ENCODE measurements at regions not wholly inside any gene's neighbourhood (a gene's known extent, or its start where the extent isn't known, plus 50 kb on each side); places are given as distances from the start of the nearest gene placed in this dataset.
"Not testable (repeated sequence)": the region's sequence is repeated elsewhere in the genome, so short reads cannot be mapped to it uniquely, and the experiment has no call there.

DNA sequence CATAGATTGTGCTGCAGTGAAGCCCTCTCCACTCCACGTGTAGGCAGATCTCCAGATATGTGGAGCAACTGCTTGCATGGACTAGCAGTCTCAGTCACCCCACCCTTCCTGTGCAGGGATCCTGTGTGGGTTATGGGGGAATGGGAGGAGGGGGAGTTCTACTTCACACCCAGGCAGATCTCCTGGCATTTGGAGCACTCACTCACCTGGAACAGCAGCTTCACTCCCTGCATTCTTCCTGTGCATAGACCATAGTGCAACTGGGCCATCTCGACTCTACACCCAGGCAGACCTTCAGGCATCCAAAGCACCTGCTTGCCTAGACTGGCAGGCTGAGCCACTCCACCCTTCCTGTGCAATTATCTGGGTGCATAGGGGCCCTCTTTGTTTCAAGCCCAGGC, 96.0 kb upstream of the PCED1B start:
- Mint-ChIP-seq H3K9me3 (peaks cover 8% of the 10 kb centered on the region), H3K4me1 (ENCODE audit: low read depth) (peaks cover 70% of the 10 kb centered on the region), H3K27ac (peak overlapping the region; percentile 68), H3K4me3 (no peak overlapping the region), H3K27me3 (ENCODE audit: insufficient read depth) (peaks cover 4% of the 10 kb centered on the region; the same call in 1 of the 2 replicates), H3K36me3 (ENCODE audit: low read depth) (peaks cover 12% of the 10 kb centered on the region)
- no peak for DNase-seq
- TF ChIP-seq, protein P1, sequence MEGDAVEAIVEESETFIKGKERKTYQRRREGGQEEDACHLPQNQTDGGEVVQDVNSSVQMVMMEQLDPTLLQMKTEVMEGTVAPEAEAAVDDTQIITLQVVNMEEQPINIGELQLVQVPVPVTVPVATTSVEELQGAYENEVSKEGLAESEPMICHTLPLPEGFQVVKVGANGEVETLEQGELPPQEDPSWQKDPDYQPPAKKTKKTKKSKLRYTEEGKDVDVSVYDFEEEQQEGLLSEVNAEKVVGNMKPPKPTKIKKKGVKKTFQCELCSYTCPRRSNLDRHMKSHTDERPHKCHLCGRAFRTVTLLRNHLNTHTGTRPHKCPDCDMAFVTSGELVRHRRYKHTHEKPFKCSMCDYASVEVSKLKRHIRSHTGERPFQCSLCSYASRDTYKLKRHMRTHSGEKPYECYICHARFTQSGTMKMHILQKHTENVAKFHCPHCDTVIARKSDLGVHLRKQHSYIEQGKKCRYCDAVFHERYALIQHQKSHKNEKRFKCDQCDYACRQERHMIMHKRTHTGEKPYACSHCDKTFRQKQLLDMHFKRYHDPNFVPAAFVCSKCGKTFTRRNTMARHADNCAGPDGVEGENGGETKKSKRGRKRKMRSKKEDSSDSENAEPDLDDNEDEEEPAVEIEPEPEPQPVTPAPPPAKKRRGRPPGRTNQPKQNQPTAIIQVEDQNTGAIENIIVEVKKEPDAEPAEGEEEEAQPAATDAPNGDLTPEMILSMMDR (IDR thresholded peaks at IDR 0.05) = no peak

DNA sequence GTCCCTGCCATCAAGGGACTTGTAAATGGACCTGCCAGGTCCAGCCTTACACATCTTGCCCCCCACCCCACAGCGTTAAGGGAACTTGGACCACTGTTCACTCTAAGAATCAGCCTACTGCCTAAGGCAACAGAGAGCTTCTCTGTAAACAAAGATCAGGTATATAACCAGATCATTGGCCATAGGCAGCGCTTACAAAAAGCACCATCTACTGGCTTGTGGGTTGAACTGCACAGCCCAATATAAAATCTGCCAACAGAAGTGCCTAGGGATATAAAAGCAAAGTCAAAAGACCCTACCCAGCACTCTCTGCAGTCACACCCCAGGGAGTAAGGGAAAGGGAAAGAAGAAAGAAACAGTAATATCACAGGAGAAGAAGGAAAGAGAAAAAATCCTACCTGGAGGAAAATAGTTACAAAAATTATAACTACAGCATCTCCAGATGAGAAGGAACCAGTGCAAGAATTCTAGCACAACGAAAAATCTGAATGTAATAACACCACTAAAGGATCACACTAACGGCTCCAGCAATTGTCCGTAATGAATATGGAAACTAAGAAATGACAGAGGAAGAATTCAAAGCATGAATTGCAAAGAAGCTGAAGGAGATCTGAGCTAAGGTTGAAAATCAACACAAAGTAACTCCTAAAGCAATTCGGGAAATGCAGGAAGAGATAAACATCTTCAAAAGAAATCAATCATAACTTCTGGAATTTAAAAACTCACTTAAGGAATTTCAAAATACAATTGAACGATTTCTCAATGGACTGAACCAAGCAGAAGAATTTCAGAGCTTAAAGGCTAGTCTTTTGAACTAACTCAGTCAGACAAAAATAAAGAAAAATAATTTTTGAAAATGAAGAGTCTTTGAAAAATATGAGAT, 95.2 kb upstream of the PCED1B start:
- TF ChIP-seq, protein P1 (IDR thresholded peaks at IDR 0.05) = peak; percentile 91
- H3K27ac Mint-ChIP-seq = peak overlapping the region; percentile 68
- peak; percentile 71 for DNase-seq
- H3K27me3 Mint-ChIP-seq (ENCODE audit: insufficient read depth) = peaks cover 2% of the 10 kb centered on the region; the same call in 1 of the 2 replicates
- peaks cover 70% of the 10 kb centered on the region for H3K4me1 Mint-ChIP-seq (ENCODE audit: low read depth)
- H3K36me3 Mint-ChIP-seq (ENCODE audit: low read depth) = peaks cover 15% of the 10 kb centered on the region
- H3K4me3 Mint-ChIP-seq = peak overlapping the region; percentile 57
- H3K9me3 Mint-ChIP-seq = peaks cover 11% of the 10 kb centered on the region

GRCh38 chr12:46985816-46986215, 93.6 kb upstream of the PCED1B start:
- DNase-seq = no peak
- no peak overlapping the region for H3K4me3 Mint-ChIP-seq
- H3K4me1 Mint-ChIP-seq (ENCODE audit: low read depth) = peaks cover 80% of the 10 kb centered on the region
- TF ChIP-seq, protein P1 (IDR thresholded peaks at IDR 0.05) = no peak
- peaks cover 2% of the 10 kb centered on the region; the same call in 1 of the 2 replicates for H3K27me3 Mint-ChIP-seq (ENCODE audit: insufficient read depth)
- H3K27ac Mint-ChIP-seq = no peak overlapping the region
- H3K9me3 Mint-ChIP-seq = peaks cover 25% of the 10 kb centered on the region
- peaks cover 31% of the 10 kb centered on the region for H3K36me3 Mint-ChIP-seq (ENCODE audit: low read depth)

DNA sequence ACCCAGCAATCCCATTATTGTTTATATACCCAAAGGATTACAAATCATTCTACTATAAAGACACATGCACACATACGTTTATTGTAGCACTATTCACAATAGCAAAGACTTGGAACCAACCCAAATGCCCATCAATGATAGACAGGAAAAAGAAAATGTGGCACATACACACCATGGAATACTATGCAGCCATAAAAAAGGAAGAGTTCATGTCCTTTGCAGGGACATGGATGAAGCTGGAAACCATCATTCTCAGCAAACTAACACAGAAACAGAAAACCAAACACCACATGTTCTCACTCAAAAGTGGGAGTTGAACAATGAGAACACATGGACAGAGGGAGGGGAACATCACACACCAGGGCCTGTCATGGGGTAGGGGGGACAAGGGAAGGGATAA, 91.3 kb upstream of the PCED1B start:
- Mint-ChIP-seq H3K36me3 (ENCODE audit: low read depth) (peaks cover 40% of the 10 kb centered on the region), H3K9me3 (peaks cover 31% of the 10 kb centered on the region), H3K4me1 (ENCODE audit: low read depth) (peaks cover 60% of the 10 kb centered on the region)
- DNase-seq; H3K27ac Mint-ChIP-seq; H3K4me3 Mint-ChIP-seq; H3K27me3 Mint-ChIP-seq (ENCODE audit: insufficient read depth): not testable (repeated sequence)

DNA sequence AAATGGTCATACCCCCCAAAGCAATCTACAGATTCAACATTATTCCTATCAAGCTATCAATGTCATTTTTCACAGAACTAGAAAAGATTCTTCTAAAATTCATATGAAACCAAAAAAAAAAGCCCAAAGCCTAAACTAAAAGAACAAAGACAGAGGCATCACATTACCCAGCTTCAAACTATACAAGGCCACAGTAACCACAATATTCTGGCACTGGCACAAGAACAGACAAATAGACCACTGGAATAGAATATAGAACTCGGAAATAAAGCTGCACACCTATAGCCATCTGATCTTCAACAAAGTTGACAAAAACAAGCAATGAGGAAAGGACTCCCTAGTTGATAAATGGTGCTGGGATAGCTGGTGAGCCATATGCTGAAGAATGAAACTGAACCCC, 89.2 kb upstream of the PCED1B start:
- peaks cover 49% of the 10 kb centered on the region for H3K36me3 Mint-ChIP-seq (ENCODE audit: low read depth)
- H3K4me1 Mint-ChIP-seq (ENCODE audit: low read depth) = peaks cover 40% of the 10 kb centered on the region
- TF ChIP-seq, protein P1 (IDR thresholded peaks at IDR 0.05) = no peak
- H3K27ac Mint-ChIP-seq = no peak overlapping the region
- no peaks in the 10 kb centered on the region for H3K27me3 Mint-ChIP-seq (ENCODE audit: insufficient read depth)
- no peak for DNase-seq
- peaks cover 33% of the 10 kb centered on the region for H3K9me3 Mint-ChIP-seq
- no peak overlapping the region for H3K4me3 Mint-ChIP-seq

DNA sequence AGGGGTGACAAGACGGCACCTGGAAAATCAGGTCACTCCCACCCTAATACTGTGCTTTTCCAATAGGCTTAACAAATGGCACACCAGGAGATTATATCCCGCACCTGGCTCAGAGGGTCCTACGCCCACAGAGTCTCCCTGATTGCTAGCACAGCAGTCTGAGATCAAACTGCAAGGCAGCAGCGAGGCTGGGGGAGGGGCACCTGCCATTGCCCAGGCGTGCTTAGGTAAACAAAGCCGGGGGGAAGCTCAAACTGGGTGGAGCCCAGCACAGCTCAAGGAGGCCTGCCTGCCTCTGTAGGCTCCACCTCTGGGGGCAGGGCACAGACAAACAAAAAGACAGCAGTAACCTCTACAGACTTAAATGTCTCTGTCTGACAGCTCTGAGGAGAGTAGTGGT, 87.4 kb upstream of the PCED1B start:
- Mint-ChIP-seq H3K9me3 (peaks cover 39% of the 10 kb centered on the region), H3K4me1 (ENCODE audit: low read depth) (peaks cover 24% of the 10 kb centered on the region), H3K36me3 (ENCODE audit: low read depth) (peaks cover 49% of the 10 kb centered on the region)
- not testable (repeated sequence) for H3K27ac Mint-ChIP-seq; H3K4me3 Mint-ChIP-seq; DNase-seq; H3K27me3 Mint-ChIP-seq (ENCODE audit: insufficient read depth)

All from HFFc6 (cell line).